Liver (tissue), 8 donors: ENCODE measurements at regions not wholly inside any gene's neighbourhood (a gene's known extent, or its start where the extent isn't known, plus 50 kb on each side); places are given as distances from the start of the nearest gene placed in this dataset.
A peak's percentile ranks its signal among the peaks of the same experiment; 100 is the strongest.

Experiments used
- DNase-seq: peaks from one replicate; pipeline ENCODE4 v3.0.0-alpha.2; 2017; ENCODE audit warnings: low spot score
- H3K27ac ChIP-seq, 2 donors: one replicate each; pipeline ENCODE4 v1.7.0; 2013; ENCODE audit warnings: inconsistent platforms in 2 of 2, low read length in 2 of 2, control low read depth in 1 of 2, low read depth in 1 of 2, mild to moderate bottlenecking in 1 of 2
- H3K27me3 ChIP-seq, 4 donors: one replicate each; pipeline versions ENCODE4 v1.6.1 to v1.7.0; 2013; ENCODE audit warnings: low read length in 3 of 4, inconsistent platforms in 1 of 4, mild to moderate bottlenecking in 1 of 4, moderate library complexity in 1 of 4; ENCODE audit not compliant: control insufficient read depth in 4 of 4, insufficient read depth in 4 of 4
- H3K36me3 ChIP-seq, 4 donors: one replicate each; pipeline versions ENCODE4 v1.6.1 to v1.7.0; 2013; ENCODE audit warnings: low read length in 3 of 4, mild to moderate bottlenecking in 3 of 4, low read depth in 1 of 4, moderate library complexity in 1 of 4; ENCODE audit not compliant: control insufficient read depth in 4 of 4, insufficient read depth in 3 of 4
- H3K4me1 ChIP-seq, 4 donors: one replicate each; pipeline versions ENCODE4 v1.6.1 to v1.7.0; 2013; ENCODE audit warnings: low read length in 3 of 4, mild to moderate bottlenecking in 3 of 4, moderate library complexity in 1 of 4; ENCODE audit not compliant: control insufficient read depth in 4 of 4, insufficient read depth in 4 of 4
- H3K4me3 ChIP-seq, 3 donors: one replicate each; pipeline versions ENCODE4 v1.6.1 to v1.7.0; 2013; ENCODE audit warnings: low read length in 3 of 3, control low read depth in 1 of 3, low read depth in 1 of 3, mild to moderate bottlenecking in 1 of 3
- H3K9ac ChIP-seq, 2 donors: one replicate each; pipeline ENCODE4 v1.7.0; 2013; ENCODE audit warnings: low read length in 2 of 2, mild to moderate bottlenecking in 2 of 2, moderate library complexity in 2 of 2, control low read depth in 1 of 2, low read depth in 1 of 2
- H3K9me3 ChIP-seq, 4 donors: one replicate each; pipeline versions ENCODE4 v1.6.1 to v1.7.0; 2013; ENCODE audit warnings: low read length in 3 of 4; ENCODE audit not compliant: control insufficient read depth in 4 of 4
- ATF3 ChIP-seq: IDR thresholded peaks from 2 replicates; pipeline ENCODE4 v1.6.1; 2016; ENCODE audit warnings: antibody characterized with exemption
- CTCF ChIP-seq: fragments of 150-350 bp; IDR thresholded peaks from 2 replicates; pipeline ENCODE4 v1.5.1; 2017; ENCODE audit warnings: improper control_type of control experiment, low read depth, low read length; ENCODE audit not compliant: missing input control
- EGR1 ChIP-seq, 2 donors: IDR thresholded peaks; 2 replicates each; pipeline ENCODE4 v1.6.1; 2016 to 2018; ENCODE audit warnings: antibody characterized with exemption in 2 of 2, low read depth in 2 of 2
- FOXA1 ChIP-seq: IDR thresholded peaks from 2 replicates; pipeline ENCODE4 v1.6.1; 2016; ENCODE audit warnings: antibody characterized with exemption
- FOXA2 ChIP-seq: IDR thresholded peaks from 2 replicates; pipeline ENCODE4 v1.6.1; 2016; ENCODE audit warnings: antibody characterized with exemption
- GABPA ChIP-seq, 2 donors: IDR thresholded peaks in 1 of 2; conservative IDR thresholded peaks in 1 of 2; 2 replicates each; pipeline ENCODE4 v1.6.1; 2016; ENCODE audit warnings: antibody characterized with exemption in 2 of 2, mild to moderate bottlenecking in 1 of 2, moderate library complexity in 1 of 2
- HNF4A ChIP-seq, 2 donors: conservative IDR thresholded peaks; 2 replicates each; pipeline ENCODE4 v1.6.1; 2016; ENCODE audit warnings: antibody characterized with exemption in 2 of 2, mild to moderate bottlenecking in 2 of 2
- HNF4G ChIP-seq: IDR thresholded peaks from 2 replicates; pipeline ENCODE4 v1.6.1; 2016; ENCODE audit warnings: antibody characterized with exemption
- JUND ChIP-seq, 2 donors: IDR thresholded peaks; 2 replicates each; pipeline ENCODE4 v1.6.1; 2016; ENCODE audit warnings: antibody characterized with exemption in 2 of 2
- MAX ChIP-seq: IDR thresholded peaks from 2 replicates; pipeline ENCODE4 v1.6.1; 2016; ENCODE audit warnings: antibody characterized with exemption
- NR2F2 ChIP-seq: IDR thresholded peaks from 2 replicates; pipeline ENCODE4 v1.6.1; 2016; ENCODE audit warnings: antibody characterized with exemption
- RAD21 ChIP-seq, 2 donors: IDR thresholded peaks; 2 replicates each; pipeline ENCODE4 v1.6.1; 2016; ENCODE audit warnings: antibody characterized with exemption in 2 of 2, mild to moderate bottlenecking in 2 of 2
- REST ChIP-seq: IDR thresholded peaks from 2 replicates; pipeline ENCODE4 v1.6.1; 2016; ENCODE audit warnings: antibody characterized with exemption, mild to moderate bottlenecking
- RXRA ChIP-seq, 2 donors: IDR thresholded peaks; 2 replicates each; pipeline ENCODE4 v1.6.1; 2017 to 2018; ENCODE audit warnings: antibody characterized with exemption in 2 of 2, mild to moderate bottlenecking in 1 of 2
- SP1 ChIP-seq: IDR thresholded peaks from 2 replicates; pipeline ENCODE4 v1.6.1; 2018; ENCODE audit warnings: antibody characterized with exemption, mild to moderate bottlenecking
- TAF1 ChIP-seq: conservative IDR thresholded peaks from 2 replicates; pipeline ENCODE4 v1.6.1; 2016; ENCODE audit warnings: antibody characterized with exemption, mild to moderate bottlenecking
- YY1 ChIP-seq: IDR thresholded peaks from 2 replicates; pipeline ENCODE4 v1.6.1; 2016; ENCODE audit warnings: antibody characterized with exemption, mild to moderate bottlenecking
- ZBTB33 ChIP-seq: IDR thresholded peaks from 2 replicates; pipeline ENCODE4 v1.6.1; 2016; ENCODE audit warnings: antibody characterized with exemption
- WGBS: extraction: QIAGEN DNeasy Blood & Tissue Kit; methylation state at CpG from one replicate; pipeline ENCODE4 v1.1.7; 2013; 5-methylcytosine and 5-hydroxymethylcytosine counted together
- donor health status: healthy.
- donor health status: healthy.
- donor health status: healthy.
- donor health status: healthy.
- donor health status: healthy.

- Histone ChIP-seq H3K4me3 (no peak overlapping the region), H3K4me1 (peaks cover 0 to 6% (median 0%) of the 10 kb centered on the region in 4 donors), H3K9me3 (no peaks in the 10 kb centered on the region), H3K27ac (no peak overlapping the region), H3K27me3 (no peaks in the 10 kb centered on the region), H3K9ac (no peak overlapping the region), H3K36me3 (peaks cover 0 to 2% (median 0%) of the 10 kb centered on the region in 4 donors)
- TF ChIP-seq REST: no peak
- no peak for TF ChIP-seq HNF4A (conservative IDR thresholded peaks at IDR 0.05)
- no peak for TF ChIP-seq GABPA (IDR thresholded peaks at IDR 0.05 in 1 of 2, conservative IDR thresholded peaks at IDR 0.05 in 1 of 2)
- DNase-seq: no peak
- WGBS: 98% methylated on average over 3 of the region's 3 CpGs
Observed at GRCh38 chr3:159773706-159774105, 214.9 kb upstream of the IL12A start.

- Histone ChIP-seq H3K27ac (peak overlapping the region in 1 of 2 donors; percentile 4), H3K4me3 (no peak overlapping the region), H3K9me3 (no peaks in the 10 kb centered on the region), H3K4me1 (peaks cover 0 to 5% (median 0%) of the 10 kb centered on the region in 4 donors), H3K27me3 (no peaks in the 10 kb centered on the region), H3K36me3 (peaks cover 0 to 2% (median 0%) of the 10 kb centered on the region in 4 donors), H3K9ac (no peak overlapping the region)
- no peak for DNase-seq
- TF ChIP-seq RAD21 (IDR thresholded peaks at IDR 0.05): no peak
- TF ChIP-seq FOXA1: no peak
- no peak for TF ChIP-seq TAF1
- no peak for TF ChIP-seq YY1
- no peak for TF ChIP-seq GABPA (IDR thresholded peaks at IDR 0.05 in 1 of 2, conservative IDR thresholded peaks at IDR 0.05 in 1 of 2)
- TF ChIP-seq HNF4A (conservative IDR thresholded peaks at IDR 0.05): no peak
- no peak for TF ChIP-seq CTCF
- no peak for TF ChIP-seq ATF3
- TF ChIP-seq MAX: no peak
- no peak for TF ChIP-seq SP1
- no peak for TF ChIP-seq ZBTB33
- TF ChIP-seq RXRA (IDR thresholded peaks at IDR 0.05): no peak
- TF ChIP-seq HNF4G: no peak
- TF ChIP-seq NR2F2: no peak
- TF ChIP-seq FOXA2: no peak
- no peak for TF ChIP-seq EGR1 (IDR thresholded peaks at IDR 0.05; ENCODE audit: low read depth in 2 of 2)
- no peak for TF ChIP-seq JUND (IDR thresholded peaks at IDR 0.05)
- no peak for TF ChIP-seq REST
- WGBS: 52% methylated on average over 5 of the region's 5 CpGs
Observed at GRCh38 chr3:159775372-159775961, 213.2 kb upstream of the IL12A start.
